H9 (cell line): ENCODE measurements at regions not wholly inside any gene's neighbourhood (a gene's known extent, or its start where the extent isn't known, plus 50 kb on each side); places are given as distances from the start of the nearest gene placed in this dataset.

ENCODE experiments used
- DNase-seq: peaks from one replicate; pipeline ENCODE4 v3.0.0-alpha.2; 2017
- H2AFZ ChIP-seq: one replicate; pipeline ENCODE4 v1.6.1; 2013; ENCODE audit warnings: mild to moderate bottlenecking, low read length, control low read depth, moderate library complexity
- H2AK5ac ChIP-seq: 2 replicates; pipeline ENCODE4 v1.6.1; 2013; ENCODE audit warnings: low read length, control low read depth, mixed read lengths; ENCODE audit not compliant: insufficient read length
- H2BK120ac ChIP-seq: one replicate; pipeline ENCODE4 v1.6.1; 2013; ENCODE audit warnings: low read depth, mild to moderate bottlenecking, low read length, control low read depth, inconsistent platforms; ENCODE audit not compliant: poor library complexity, severe bottlenecking
- H2BK12ac ChIP-seq: 2 replicates; pipeline ENCODE4 v1.6.1; 2013; ENCODE audit warnings: low read length, control low read depth, mixed read lengths, low read depth; ENCODE audit not compliant: insufficient read length
- H2BK15ac ChIP-seq: 2 replicates; pipeline ENCODE4 v1.6.1; 2013; ENCODE audit warnings: low read depth, low read length, control low read depth
- H2BK20ac ChIP-seq: one replicate; pipeline ENCODE4 v1.6.1; 2013; ENCODE audit warnings: low read depth, mild to moderate bottlenecking, low read length, control low read depth, inconsistent platforms; ENCODE audit not compliant: poor library complexity, severe bottlenecking
- H2BK5ac ChIP-seq: 2 replicates; pipeline ENCODE4 v1.6.1; 2013; ENCODE audit warnings: low read length, control low read depth, mixed read lengths; ENCODE audit not compliant: insufficient read length
- H3K14ac ChIP-seq: 2 replicates; pipeline ENCODE4 v1.6.1; 2013; ENCODE audit warnings: low read length, control low read depth; ENCODE audit not compliant: insufficient read depth
- H3K18ac ChIP-seq: 2 replicates; pipeline ENCODE4 v1.6.1; 2013; ENCODE audit warnings: low read depth, mild to moderate bottlenecking, mixed read lengths, low read length, control low read depth; ENCODE audit not compliant: insufficient read length
- H3K23ac ChIP-seq: 2 replicates; pipeline ENCODE4 v1.6.1; 2013; ENCODE audit warnings: low read length, control low read depth, mixed read lengths, low read depth; ENCODE audit not compliant: insufficient read length
- H3K23me2 ChIP-seq: 2 replicates; pipeline ENCODE4 v1.6.1; 2013; ENCODE audit warnings: low read depth, mild to moderate bottlenecking, mixed read lengths, low read length, control low read depth; ENCODE audit not compliant: insufficient read length, poor library complexity, severe bottlenecking
- H3K27ac ChIP-seq: 2 replicates; pipeline ENCODE4 v1.5.1; 2013; ENCODE audit warnings: low read length, control low read depth, mixed read lengths, low read depth; ENCODE audit not compliant: insufficient read length
- H3K27me3 ChIP-seq: 2 replicates; pipeline ENCODE4 v1.6.1; 2013; ENCODE audit warnings: low read length, control low read depth, inconsistent platforms; ENCODE audit not compliant: insufficient read depth
- H3K4ac ChIP-seq: 2 replicates; pipeline ENCODE4 v1.6.1; 2013; ENCODE audit warnings: low read depth, mild to moderate bottlenecking, control low read depth, inconsistent platforms, low read length, moderate library complexity
- H3K4me1 ChIP-seq: 2 replicates; pipeline ENCODE4 v1.6.1; 2013; ENCODE audit warnings: low read length, control low read depth, inconsistent platforms; ENCODE audit not compliant: insufficient read depth
- H3K4me2 ChIP-seq: 2 replicates; pipeline ENCODE4 v1.6.1; 2013; ENCODE audit warnings: low read length, control low read depth, mixed read lengths; ENCODE audit not compliant: insufficient read length, insufficient read depth
- H3K56ac ChIP-seq: 2 replicates; pipeline ENCODE4 v1.6.1; 2013; ENCODE audit warnings: low read depth, mild to moderate bottlenecking, mixed read lengths, low read length, control low read depth; ENCODE audit not compliant: insufficient read length
- H3K79me1 ChIP-seq: 2 replicates; pipeline ENCODE4 v1.6.1; 2013; ENCODE audit warnings: low read depth, mild to moderate bottlenecking, moderate library complexity, low read length, control low read depth, inconsistent platforms; ENCODE audit not compliant: insufficient read depth, poor library complexity, severe bottlenecking
- H3K79me2 ChIP-seq: 2 replicates; pipeline ENCODE4 v1.6.1; 2013; ENCODE audit warnings: low read length, control low read depth, inconsistent platforms; ENCODE audit not compliant: insufficient read depth
- H3K9ac ChIP-seq: 2 replicates; pipeline ENCODE4 v1.6.1; 2013; ENCODE audit warnings: low read length, control low read depth, mixed read lengths; ENCODE audit not compliant: insufficient read length; ENCODE audit errors: extremely low read depth
- H3K9me3 ChIP-seq: one replicate; pipeline ENCODE4 v1.6.1; 2013; ENCODE audit warnings: low read depth, low read length, inconsistent platforms; ENCODE audit not compliant: control insufficient read depth
- H3T11ph ChIP-seq: one replicate; pipeline ENCODE4 v1.6.1; 2013; ENCODE audit warnings: mild to moderate bottlenecking, low read length, control low read depth, inconsistent platforms
- H4K20me1 ChIP-seq: one replicate; pipeline ENCODE4 v1.6.1; 2013; ENCODE audit not compliant: control insufficient read depth, insufficient read length, insufficient read depth
- H4K5ac ChIP-seq: 2 replicates; pipeline ENCODE4 v1.6.1; 2013; ENCODE audit warnings: low read depth, mild to moderate bottlenecking, mixed read lengths, low read length, control low read depth; ENCODE audit not compliant: insufficient read length
- H4K8ac ChIP-seq: replicated peaks from 2 replicates; pipeline ENCODE4 v1.6.1; 2013; ENCODE audit warnings: low read length, control low read depth, mixed read lengths, low read depth; ENCODE audit not compliant: insufficient read length
- H4K91ac ChIP-seq: 2 replicates; pipeline ENCODE4 v1.6.1; 2013; ENCODE audit warnings: low read depth, mild to moderate bottlenecking, moderate library complexity, mixed read lengths, low read length, control low read depth; ENCODE audit not compliant: insufficient read length
- H3K27ac Mint-ChIP-seq, 3 experiments: 2 replicates in 2 of 3; 3 replicates in 1 of 3; pipeline ENCODE4 v1.8.0; 2020 to 2021; ENCODE audit warnings: mixed read lengths in 3 of 3, mild to moderate bottlenecking in 1 of 3, moderate library complexity in 1 of 3
- H3K27me3 Mint-ChIP-seq: 2 replicates; pipeline ENCODE4 v1.8.0; 2021; ENCODE audit warnings: low read depth, mild to moderate bottlenecking, moderate library complexity, mixed read lengths
- H3K36me3 Mint-ChIP-seq, 3 experiments: 2 replicates in 2 of 3; 3 replicates in 1 of 3; pipeline ENCODE4 v1.8.0; 2020 to 2021; ENCODE audit warnings: low read depth in 3 of 3, mixed read lengths in 3 of 3; ENCODE audit not compliant: insufficient read depth in 1 of 3
- H3K4me1 Mint-ChIP-seq, 2 experiments: 2 replicates each; pipeline ENCODE4 v1.8.0; 2020; ENCODE audit warnings: mixed read lengths in 2 of 2
- H3K4me3 Mint-ChIP-seq, 2 experiments: 2 replicates in 1 of 2; 3 replicates in 1 of 2; pipeline ENCODE4 v1.8.0; 2020 to 2021; ENCODE audit warnings: mild to moderate bottlenecking in 2 of 2, mixed read lengths in 2 of 2, moderate library complexity in 1 of 2
- H3K9me3 Mint-ChIP-seq, 2 experiments: 2 replicates in 1 of 2; 3 replicates in 1 of 2; pipeline ENCODE4 v1.8.0; 2020; ENCODE audit warnings: mild to moderate bottlenecking in 2 of 2, mixed read lengths in 2 of 2, moderate library complexity in 1 of 2
- WGBS: extraction: QIAGEN DNeasy Blood & Tissue Kit; methylation state at CpG from one replicate; pipeline ENCODE4 v1.1.7; 2013; ENCODE audit warnings: missing lambda C conversion rate, low lambda C conversion rate, mixed read lengths; ENCODE audit not compliant: insufficient read length; ENCODE audit errors: extremely low coverage; 5-methylcytosine and 5-hydroxymethylcytosine counted together
- TF ChIP-seq, protein P1 (sequence below): fragments of 200-600 bp; sonication (generic); conservative IDR thresholded peaks from 3 replicates; pipeline ENCODE4 v1.8.0; 2021; ENCODE audit warnings: antibody characterized with exemption, mild to moderate bottlenecking

DNA sequence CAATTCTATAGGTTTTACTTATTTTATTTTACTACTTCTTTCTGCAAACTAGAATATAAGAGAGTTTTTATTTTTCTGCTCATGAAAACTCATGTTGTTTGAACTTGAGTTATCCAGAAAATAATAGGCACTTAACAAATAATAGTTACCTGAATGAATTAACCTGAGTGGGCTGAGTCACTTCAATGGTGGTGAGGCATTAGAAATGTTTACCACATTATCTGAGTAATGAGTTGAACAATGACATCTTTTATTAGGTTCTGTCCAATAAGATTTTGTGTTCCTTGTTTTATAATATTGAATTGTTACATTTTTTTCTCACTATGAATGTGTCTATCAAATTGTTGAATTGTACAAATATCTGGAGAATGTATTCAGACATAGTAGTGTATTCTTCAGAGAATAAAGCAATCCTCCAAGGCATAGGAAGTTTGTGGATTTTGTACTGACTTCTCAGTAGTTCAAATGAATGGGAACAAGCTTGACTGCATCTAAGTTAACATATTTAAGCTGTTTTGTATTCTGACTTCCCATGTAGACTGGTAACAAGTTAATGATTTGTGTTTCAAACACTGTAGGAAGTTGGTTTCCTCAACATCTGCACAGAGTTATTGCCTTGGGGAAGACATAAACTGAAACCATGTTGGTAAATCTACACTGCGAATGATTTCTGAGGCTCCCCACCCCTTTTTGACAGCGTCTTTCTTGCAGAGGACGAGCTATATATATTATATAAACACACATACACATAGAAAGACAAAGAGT lies 1808.9 kb upstream of the TENM3 start:
- Histone ChIP-seq H2BK20ac (no peak overlapping the region), H3K27ac (no peak overlapping the region), H4K8ac (no peak overlapping the region), H3K27me3 (no peaks in the 10 kb centered on the region), H3K23ac (no peak overlapping the region), H2BK12ac (no peak overlapping the region), H4K20me1 (no peaks in the 10 kb centered on the region), H3K4ac (no peak overlapping the region), H3K79me1 (no peaks in the 10 kb centered on the region), H3K56ac (no peak overlapping the region), H3T11ph (no peak overlapping the region), H3K4me2 (no peak overlapping the region), H3K14ac (no peak overlapping the region), H3K4me1 (no peaks in the 10 kb centered on the region), H2BK15ac (no peak overlapping the region), H2BK120ac (no peak overlapping the region), H2AK5ac (no peak overlapping the region), H3K79me2 (no peaks in the 10 kb centered on the region), H4K91ac (no peak overlapping the region), H3K23me2 (no peaks in the 10 kb centered on the region), H3K18ac (no peak overlapping the region), H4K5ac (no peak overlapping the region), H2BK5ac (no peak overlapping the region), H3K9ac (no peak overlapping the region), H3K9me3 (no peaks in the 10 kb centered on the region), H2AFZ (no peak overlapping the region)
- Mint-ChIP-seq H3K27me3 (no peaks in the 10 kb centered on the region), H3K36me3 (no peaks in the 10 kb centered on the region), H3K4me1 (peaks cover 0 to 3% of the 10 kb centered on the region in 2 experiments; a peak in 1 of 4 replicates), H3K27ac (no peak overlapping the region), H3K4me3 (no peak overlapping the region), H3K9me3 (no peaks in the 10 kb centered on the region)
- no CpG with 5 or more reads among the region's 3 CpGs for WGBS
- TF ChIP-seq, protein P1, sequence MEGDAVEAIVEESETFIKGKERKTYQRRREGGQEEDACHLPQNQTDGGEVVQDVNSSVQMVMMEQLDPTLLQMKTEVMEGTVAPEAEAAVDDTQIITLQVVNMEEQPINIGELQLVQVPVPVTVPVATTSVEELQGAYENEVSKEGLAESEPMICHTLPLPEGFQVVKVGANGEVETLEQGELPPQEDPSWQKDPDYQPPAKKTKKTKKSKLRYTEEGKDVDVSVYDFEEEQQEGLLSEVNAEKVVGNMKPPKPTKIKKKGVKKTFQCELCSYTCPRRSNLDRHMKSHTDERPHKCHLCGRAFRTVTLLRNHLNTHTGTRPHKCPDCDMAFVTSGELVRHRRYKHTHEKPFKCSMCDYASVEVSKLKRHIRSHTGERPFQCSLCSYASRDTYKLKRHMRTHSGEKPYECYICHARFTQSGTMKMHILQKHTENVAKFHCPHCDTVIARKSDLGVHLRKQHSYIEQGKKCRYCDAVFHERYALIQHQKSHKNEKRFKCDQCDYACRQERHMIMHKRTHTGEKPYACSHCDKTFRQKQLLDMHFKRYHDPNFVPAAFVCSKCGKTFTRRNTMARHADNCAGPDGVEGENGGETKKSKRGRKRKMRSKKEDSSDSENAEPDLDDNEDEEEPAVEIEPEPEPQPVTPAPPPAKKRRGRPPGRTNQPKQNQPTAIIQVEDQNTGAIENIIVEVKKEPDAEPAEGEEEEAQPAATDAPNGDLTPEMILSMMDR: no peak
- no peak for DNase-seq
